ENCODE measurements at regions not wholly inside any gene's neighbourhood (a gene's known extent, or its start where the extent isn't known, plus 50 kb on each side); places are given as distances from the start of the nearest gene placed in this dataset.

DNA sequence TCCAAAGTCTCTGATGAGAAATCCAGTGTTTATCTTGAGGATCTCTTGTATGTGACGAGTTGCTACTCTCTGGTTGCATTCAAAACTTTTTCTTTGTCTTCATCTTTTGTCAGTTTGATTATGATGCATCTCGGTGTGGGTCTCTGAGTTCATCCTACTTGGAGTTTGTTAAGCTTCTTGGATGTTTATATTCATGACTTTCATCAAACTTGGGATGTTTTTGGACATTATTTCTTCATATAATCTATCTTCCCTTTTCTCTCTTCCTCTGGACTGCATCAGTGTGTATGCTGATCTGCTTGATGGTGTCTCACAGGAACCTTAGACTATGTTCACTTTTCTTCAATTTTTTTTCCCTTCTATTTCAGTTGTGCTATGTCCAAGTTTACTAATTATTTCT, 320.4 kb downstream of the TLE3 start:
- DNase-seq (ENCODE audit: low read depth) = no peak
- no peak overlapping the region for H3K4me3 ChIP-seq (ENCODE audit: low read depth, low read length)
- TF ChIP-seq, protein P1, sequence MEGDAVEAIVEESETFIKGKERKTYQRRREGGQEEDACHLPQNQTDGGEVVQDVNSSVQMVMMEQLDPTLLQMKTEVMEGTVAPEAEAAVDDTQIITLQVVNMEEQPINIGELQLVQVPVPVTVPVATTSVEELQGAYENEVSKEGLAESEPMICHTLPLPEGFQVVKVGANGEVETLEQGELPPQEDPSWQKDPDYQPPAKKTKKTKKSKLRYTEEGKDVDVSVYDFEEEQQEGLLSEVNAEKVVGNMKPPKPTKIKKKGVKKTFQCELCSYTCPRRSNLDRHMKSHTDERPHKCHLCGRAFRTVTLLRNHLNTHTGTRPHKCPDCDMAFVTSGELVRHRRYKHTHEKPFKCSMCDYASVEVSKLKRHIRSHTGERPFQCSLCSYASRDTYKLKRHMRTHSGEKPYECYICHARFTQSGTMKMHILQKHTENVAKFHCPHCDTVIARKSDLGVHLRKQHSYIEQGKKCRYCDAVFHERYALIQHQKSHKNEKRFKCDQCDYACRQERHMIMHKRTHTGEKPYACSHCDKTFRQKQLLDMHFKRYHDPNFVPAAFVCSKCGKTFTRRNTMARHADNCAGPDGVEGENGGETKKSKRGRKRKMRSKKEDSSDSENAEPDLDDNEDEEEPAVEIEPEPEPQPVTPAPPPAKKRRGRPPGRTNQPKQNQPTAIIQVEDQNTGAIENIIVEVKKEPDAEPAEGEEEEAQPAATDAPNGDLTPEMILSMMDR (IDR thresholded peaks at IDR 0.05; ENCODE audit: control insufficient read depth, extremely low read depth, insufficient read depth) = no peak

DNA sequence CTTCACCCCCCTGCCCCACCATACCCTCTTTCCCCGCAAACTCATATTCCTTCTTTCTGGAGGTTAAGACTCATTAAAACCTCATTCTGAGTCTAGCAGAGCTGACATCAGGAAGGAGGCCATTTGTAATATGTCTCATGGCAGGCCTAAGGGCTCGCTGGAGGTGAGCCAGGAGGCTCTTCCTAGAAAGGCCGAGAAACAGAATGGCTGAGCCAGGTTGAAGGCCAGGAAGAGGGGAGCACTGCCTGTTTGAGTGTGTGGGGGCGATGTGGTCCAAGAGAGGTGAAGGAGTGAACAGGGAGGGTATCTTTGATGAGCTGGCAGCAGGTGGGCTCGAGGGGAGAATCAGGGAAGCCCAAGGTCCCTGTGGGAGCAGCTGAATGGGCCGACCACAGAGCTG, 317.3 kb downstream of the TLE3 start:
- H3K4me3 ChIP-seq (ENCODE audit: low read depth, low read length) = no peak overlapping the region
- DNase-seq (ENCODE audit: low read depth) = no peak
- TF ChIP-seq, protein P1 (IDR thresholded peaks at IDR 0.05; ENCODE audit: control insufficient read depth, extremely low read depth, insufficient read depth) = no peak

DNA sequence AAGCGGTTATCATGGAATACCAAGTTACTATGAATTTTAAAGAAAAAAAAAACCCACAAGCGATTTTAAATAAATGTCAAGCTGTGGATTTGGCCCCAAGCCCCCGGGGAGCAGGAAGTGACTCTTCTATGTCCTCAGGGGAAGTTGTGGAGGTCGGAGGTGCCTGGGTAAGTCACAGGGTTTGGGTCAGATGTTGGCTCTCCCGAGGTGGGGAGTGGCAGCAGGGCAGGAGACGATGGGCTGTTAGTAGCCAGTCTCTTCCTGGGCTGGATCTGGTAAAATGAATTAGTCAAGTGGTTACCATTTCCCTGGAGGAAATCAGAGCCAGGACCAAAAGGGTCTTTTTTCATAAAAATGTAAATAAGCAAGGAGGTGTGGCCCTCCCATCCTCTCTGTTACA, 316.7 kb downstream of the TLE3 start:
- no peak overlapping the region for H3K4me3 ChIP-seq (ENCODE audit: low read depth, low read length)
- TF ChIP-seq, protein P1 (IDR thresholded peaks at IDR 0.05; ENCODE audit: control insufficient read depth, extremely low read depth, insufficient read depth) = no peak
- DNase-seq (ENCODE audit: low read depth) = no peak

DNA sequence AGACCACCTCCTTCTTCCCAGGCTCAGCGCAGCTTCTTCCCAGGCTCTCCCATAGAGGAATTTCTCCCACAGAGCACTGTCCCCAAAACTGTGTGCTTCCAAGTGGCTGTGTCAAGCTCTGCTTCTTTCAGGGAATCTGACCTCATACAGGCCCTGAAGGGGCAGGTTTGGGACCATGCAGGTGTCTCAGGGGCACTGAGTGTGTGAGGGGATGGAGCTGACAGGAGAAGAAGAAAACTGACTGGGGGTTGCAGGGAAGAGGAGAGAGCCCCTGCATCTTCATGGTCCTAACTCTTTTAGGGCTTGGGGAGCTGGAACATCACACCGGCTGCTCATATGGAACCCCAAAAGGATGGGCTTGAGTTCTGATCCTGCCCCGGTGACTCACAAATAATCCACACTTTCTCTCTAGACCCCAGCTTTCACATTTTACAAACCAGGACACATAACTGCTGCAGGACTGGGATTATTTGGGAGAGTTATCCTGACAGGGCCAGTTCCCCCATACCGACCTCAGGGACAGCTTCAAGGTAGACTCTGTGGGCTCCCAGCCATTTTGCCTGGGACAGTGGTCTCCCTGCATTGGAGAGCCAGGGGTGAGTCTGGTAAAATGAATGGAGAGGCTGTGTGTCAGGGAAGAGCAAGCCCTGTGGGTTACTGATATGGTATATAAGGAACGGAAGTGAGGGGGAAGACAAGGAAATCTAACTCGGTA, 316.1 kb downstream of the TLE3 start:
- TF ChIP-seq, protein P1 (IDR thresholded peaks at IDR 0.05; ENCODE audit: control insufficient read depth, extremely low read depth, insufficient read depth) = no peak
- H3K4me3 ChIP-seq (ENCODE audit: low read depth, low read length) = no peak overlapping the region

DNA sequence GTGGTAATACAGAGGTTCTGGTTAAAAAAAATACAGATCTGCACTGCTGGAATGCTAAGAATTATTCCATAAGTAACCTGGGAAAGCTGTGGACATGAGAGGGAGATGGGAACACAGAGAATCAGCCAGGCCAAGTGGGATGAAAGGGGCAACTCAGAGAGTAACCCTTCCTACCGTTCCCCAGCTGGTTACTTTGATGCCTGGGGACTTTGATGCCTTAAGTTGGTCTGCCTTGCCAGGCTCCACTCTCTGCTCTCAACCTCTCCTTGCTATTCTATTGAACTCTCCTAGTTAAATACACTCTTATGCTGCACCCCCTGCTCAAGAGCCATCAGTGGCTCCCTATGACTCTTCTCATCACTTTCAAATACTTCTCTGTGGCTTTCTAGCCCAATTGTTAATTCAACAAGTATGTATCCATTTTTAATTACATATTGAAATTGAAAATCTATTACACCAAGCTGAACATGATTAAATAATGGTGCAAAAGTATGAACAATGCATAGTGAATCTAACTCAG, 315.5 kb downstream of the TLE3 start:
- H3K4me3 ChIP-seq (ENCODE audit: low read depth, low read length) = no peak overlapping the region
- TF ChIP-seq, protein P1 (IDR thresholded peaks at IDR 0.05; ENCODE audit: control insufficient read depth, extremely low read depth, insufficient read depth) = no peak
- no peak for DNase-seq (ENCODE audit: low read depth)

More for the DNA sequence above, 316.1 kb downstream of the TLE3 start:
- no peak for DNase-seq (ENCODE audit: low read depth)

DNA sequence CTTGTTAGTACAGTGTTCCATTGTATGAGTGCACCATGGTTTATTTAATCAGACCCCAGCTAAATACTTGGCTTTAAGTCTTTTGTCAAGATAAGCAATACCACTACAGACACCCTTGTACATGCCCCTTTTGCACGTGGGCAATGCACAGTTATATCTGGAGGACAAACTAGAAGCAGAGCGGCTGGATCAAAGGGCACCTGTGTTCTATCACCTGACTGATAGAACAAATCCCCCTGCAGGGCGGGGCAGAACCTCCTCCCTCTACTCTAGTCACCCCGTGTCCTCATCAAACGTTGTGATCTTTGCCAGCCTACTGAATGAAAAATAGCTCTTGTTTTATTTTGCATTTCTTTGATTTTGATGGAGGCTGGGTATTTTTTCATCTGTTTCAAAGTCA, 314.9 kb downstream of the TLE3 start:
- no peak overlapping the region for H3K4me3 ChIP-seq (ENCODE audit: low read depth, low read length)
- TF ChIP-seq, protein P1 (IDR thresholded peaks at IDR 0.05; ENCODE audit: control insufficient read depth, extremely low read depth, insufficient read depth) = no peak
- DNase-seq (ENCODE audit: low read depth) = no peak

DNA sequence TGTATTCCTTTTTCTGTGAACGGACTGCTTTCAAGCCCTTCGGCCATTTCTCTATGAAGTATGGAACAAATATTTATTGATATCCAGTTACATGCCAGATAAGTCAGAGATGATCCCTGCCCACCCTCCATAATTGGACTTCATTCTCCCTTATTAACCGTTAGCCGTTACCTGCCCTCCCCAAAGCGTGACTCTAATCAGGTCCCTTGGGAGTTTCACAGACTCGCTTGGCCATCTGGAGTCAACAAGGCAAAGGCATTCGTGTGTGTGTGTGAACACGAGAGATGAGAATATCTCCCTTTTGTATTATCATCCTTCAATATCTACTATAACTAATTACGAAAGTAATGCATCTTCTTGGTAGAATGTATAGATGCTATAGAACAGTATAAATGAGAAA, 314.5 kb downstream of the TLE3 start:
- no peak for DNase-seq (ENCODE audit: low read depth)
- TF ChIP-seq, protein P1 (IDR thresholded peaks at IDR 0.05; ENCODE audit: control insufficient read depth, extremely low read depth, insufficient read depth) = no peak
- H3K4me3 ChIP-seq (ENCODE audit: low read depth, low read length) = no peak overlapping the region
